OCI-LY1 (cell line): ENCODE measurements at regions not wholly inside any gene's neighbourhood (a gene's known extent, or its start where the extent isn't known, plus 50 kb on each side); places are given as distances from the start of the nearest gene placed in this dataset.

ENCODE experiments used
- EZH2 ChIP-seq: fragments of 200-600 bp; sonication (generic), shearing (Covaris generic); IDR thresholded peaks from 2 replicates; pipeline ENCODE4 v1.8.0; 2017; ENCODE audit warnings: borderline replicate concordance, mixed run types, mild to moderate bottlenecking, antibody characterized with exemption, low read length, moderate library complexity, mixed read lengths
- TF ChIP-seq, protein P1 (sequence below): fragments of 200-600 bp; sonication (generic), shearing (Covaris generic); IDR thresholded peaks from 2 replicates; pipeline ENCODE4 v1.5.1; 2017; ENCODE audit warnings: mild to moderate bottlenecking, antibody characterized with exemption, low read length, moderate library complexity, mixed read lengths

- TF ChIP-seq, protein P1, sequence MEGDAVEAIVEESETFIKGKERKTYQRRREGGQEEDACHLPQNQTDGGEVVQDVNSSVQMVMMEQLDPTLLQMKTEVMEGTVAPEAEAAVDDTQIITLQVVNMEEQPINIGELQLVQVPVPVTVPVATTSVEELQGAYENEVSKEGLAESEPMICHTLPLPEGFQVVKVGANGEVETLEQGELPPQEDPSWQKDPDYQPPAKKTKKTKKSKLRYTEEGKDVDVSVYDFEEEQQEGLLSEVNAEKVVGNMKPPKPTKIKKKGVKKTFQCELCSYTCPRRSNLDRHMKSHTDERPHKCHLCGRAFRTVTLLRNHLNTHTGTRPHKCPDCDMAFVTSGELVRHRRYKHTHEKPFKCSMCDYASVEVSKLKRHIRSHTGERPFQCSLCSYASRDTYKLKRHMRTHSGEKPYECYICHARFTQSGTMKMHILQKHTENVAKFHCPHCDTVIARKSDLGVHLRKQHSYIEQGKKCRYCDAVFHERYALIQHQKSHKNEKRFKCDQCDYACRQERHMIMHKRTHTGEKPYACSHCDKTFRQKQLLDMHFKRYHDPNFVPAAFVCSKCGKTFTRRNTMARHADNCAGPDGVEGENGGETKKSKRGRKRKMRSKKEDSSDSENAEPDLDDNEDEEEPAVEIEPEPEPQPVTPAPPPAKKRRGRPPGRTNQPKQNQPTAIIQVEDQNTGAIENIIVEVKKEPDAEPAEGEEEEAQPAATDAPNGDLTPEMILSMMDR: no peak
- no peak for TF ChIP-seq EZH2
Observed at GRCh38 chr5:143708672-143709071, 103.3 kb upstream of the HMHB1 start.
